Panc1 (cell line): ENCODE measurements at regions not wholly inside any gene's neighbourhood (a gene's known extent, or its start where the extent isn't known, plus 50 kb on each side); places are given as distances from the start of the nearest gene placed in this dataset.

Experiments used
- POLR2AphosphoS5 ChIP-seq: IDR thresholded peaks from 2 replicates; pipeline ENCODE4 v1.6.1; 2012; ENCODE audit warnings: mild to moderate bottlenecking, low read depth, low read length, moderate library complexity
- SIN3A ChIP-seq: IDR thresholded peaks from 2 replicates; pipeline ENCODE4 v1.6.1; 2012; ENCODE audit warnings: low read depth, mild to moderate bottlenecking, low read length, moderate library complexity, borderline replicate concordance; ENCODE audit not compliant: insufficient read depth
- TCF7L2 ChIP-seq: IDR thresholded peaks from 2 replicates; pipeline ENCODE4 v1.6.1; 2011; ENCODE audit warnings: mild to moderate bottlenecking, low read depth, low read length, inconsistent platforms
- TF ChIP-seq, protein P1 (sequence below): fragments of 450-650 bp; IDR thresholded peaks from 2 replicates; pipeline ENCODE4 v1.5.1; 2017; ENCODE audit warnings: mild to moderate bottlenecking
- TF ChIP-seq, protein P2 (sequence below), 2 experiments: IDR thresholded peaks; 2 replicates each; pipeline ENCODE4 v1.6.1; 2011 to 2012; ENCODE audit warnings: low read depth in 2 of 2, control low read depth in 1 of 2, low read length in 1 of 2, mild to moderate bottlenecking in 1 of 2, moderate library complexity in 1 of 2; ENCODE audit not compliant: insufficient read depth in 1 of 2

DNA sequence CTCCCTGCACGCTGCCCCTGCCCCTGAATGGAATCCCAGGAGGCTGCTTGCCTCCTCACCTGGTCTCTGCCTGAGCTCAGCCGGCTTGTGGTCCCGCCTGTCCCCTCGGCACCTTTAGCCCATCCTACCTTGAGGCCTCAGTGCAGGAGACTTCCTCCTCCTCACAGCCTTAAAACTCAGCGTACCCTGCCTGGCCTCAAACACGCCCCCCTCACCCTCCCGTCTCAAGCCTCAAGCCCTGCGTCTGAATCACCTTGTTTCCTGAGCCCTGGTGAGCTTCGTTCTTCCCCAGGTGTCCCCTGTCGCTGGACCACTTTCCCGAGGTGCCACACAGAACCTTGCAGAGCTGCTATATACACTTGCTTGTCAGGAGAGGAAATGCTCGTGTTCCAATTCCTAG is 110.2 kb upstream of the SPIN1 start:
- TF ChIP-seq, protein P1, sequence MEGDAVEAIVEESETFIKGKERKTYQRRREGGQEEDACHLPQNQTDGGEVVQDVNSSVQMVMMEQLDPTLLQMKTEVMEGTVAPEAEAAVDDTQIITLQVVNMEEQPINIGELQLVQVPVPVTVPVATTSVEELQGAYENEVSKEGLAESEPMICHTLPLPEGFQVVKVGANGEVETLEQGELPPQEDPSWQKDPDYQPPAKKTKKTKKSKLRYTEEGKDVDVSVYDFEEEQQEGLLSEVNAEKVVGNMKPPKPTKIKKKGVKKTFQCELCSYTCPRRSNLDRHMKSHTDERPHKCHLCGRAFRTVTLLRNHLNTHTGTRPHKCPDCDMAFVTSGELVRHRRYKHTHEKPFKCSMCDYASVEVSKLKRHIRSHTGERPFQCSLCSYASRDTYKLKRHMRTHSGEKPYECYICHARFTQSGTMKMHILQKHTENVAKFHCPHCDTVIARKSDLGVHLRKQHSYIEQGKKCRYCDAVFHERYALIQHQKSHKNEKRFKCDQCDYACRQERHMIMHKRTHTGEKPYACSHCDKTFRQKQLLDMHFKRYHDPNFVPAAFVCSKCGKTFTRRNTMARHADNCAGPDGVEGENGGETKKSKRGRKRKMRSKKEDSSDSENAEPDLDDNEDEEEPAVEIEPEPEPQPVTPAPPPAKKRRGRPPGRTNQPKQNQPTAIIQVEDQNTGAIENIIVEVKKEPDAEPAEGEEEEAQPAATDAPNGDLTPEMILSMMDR = no peak
- no peak for TF ChIP-seq SIN3A
- no peak for TF ChIP-seq POLR2AphosphoS5
- TF ChIP-seq, protein P2, sequence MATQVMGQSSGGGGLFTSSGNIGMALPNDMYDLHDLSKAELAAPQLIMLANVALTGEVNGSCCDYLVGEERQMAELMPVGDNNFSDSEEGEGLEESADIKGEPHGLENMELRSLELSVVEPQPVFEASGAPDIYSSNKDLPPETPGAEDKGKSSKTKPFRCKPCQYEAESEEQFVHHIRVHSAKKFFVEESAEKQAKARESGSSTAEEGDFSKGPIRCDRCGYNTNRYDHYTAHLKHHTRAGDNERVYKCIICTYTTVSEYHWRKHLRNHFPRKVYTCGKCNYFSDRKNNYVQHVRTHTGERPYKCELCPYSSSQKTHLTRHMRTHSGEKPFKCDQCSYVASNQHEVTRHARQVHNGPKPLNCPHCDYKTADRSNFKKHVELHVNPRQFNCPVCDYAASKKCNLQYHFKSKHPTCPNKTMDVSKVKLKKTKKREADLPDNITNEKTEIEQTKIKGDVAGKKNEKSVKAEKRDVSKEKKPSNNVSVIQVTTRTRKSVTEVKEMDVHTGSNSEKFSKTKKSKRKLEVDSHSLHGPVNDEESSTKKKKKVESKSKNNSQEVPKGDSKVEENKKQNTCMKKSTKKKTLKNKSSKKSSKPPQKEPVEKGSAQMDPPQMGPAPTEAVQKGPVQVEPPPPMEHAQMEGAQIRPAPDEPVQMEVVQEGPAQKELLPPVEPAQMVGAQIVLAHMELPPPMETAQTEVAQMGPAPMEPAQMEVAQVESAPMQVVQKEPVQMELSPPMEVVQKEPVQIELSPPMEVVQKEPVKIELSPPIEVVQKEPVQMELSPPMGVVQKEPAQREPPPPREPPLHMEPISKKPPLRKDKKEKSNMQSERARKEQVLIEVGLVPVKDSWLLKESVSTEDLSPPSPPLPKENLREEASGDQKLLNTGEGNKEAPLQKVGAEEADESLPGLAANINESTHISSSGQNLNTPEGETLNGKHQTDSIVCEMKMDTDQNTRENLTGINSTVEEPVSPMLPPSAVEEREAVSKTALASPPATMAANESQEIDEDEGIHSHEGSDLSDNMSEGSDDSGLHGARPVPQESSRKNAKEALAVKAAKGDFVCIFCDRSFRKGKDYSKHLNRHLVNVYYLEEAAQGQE (IDR thresholded peaks at IDR 0.05; ENCODE audit: insufficient read depth in 1 of 2, low read depth in 2 of 2, low read length in 1 of 2) = no peak
- TF ChIP-seq TCF7L2 = no peak
